ENCODE measurements at regions not wholly inside any gene's neighbourhood (a gene's known extent, or its start where the extent isn't known, plus 50 kb on each side); places are given as distances from the start of the nearest gene placed in this dataset.
A peak's percentile ranks its signal among the peaks of the same experiment; 100 is the strongest.

DNA sequence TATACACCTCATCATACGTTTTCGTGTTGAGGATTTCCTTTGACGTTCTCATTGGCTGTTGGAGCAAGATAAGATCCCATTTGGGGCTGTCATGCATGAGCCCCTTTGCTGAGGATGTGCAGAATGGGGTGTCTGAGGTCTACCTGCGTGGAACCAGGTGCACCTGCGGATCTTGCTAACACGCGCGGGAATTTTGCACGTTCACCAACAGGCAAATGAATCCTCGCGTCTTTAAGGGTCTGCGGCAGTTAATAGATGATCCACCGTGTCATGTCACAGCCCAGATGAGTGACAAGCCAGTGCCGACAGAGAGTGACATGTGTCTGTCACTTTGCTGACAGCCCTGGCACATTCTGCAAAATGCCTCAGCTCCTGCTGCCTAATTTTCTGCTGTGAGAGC is 56.3 kb upstream of the SHOX start:
- Histone ChIP-seq H3K4me1 (ENCODE audit: control insufficient read depth, insufficient read depth, low read length) (no peaks in the 10 kb centered on the region), H3K27me3 (ENCODE audit: control insufficient read depth, insufficient read depth, low read length, poor library complexity, severe bottlenecking) (no peaks in the 10 kb centered on the region), H3K4me3 (ENCODE audit: low read length) (no peak overlapping the region), H3K9me3 (ENCODE audit: control insufficient read depth, low read length) (peaks cover 4% of the 10 kb centered on the region), H3K27ac (ENCODE audit: low read depth, low read length) (no peak overlapping the region), H3K36me3 (ENCODE audit: control insufficient read depth, insufficient read depth, low read length) (no peaks in the 10 kb centered on the region), H3K9ac (ENCODE audit: extremely low read depth, low read length, poor library complexity, severe bottlenecking) (no peak overlapping the region)
- DNase-seq, result no peak
- Mint-ChIP-seq H3K27ac (no peak overlapping the region), H3K36me3 (ENCODE audit: low read depth) (no peaks in the 10 kb centered on the region), H3K4me3 (no peak overlapping the region), H3K9me3 (no peaks in the 10 kb centered on the region), H3K27me3 (ENCODE audit: insufficient read depth) (peaks cover 22% of the 10 kb centered on the region), H3K4me1 (no peaks in the 10 kb centered on the region)
- 71 to 77% methylated on average over 14 of the region's 14 CpGs for WGBS, 2 experiments (ENCODE audit: insufficient coverage in 1 of 2, insufficient read length in 1 of 2)
- TF ChIP-seq CTCF (conservative IDR thresholded peaks at IDR 0.05), result no peak

DNA sequence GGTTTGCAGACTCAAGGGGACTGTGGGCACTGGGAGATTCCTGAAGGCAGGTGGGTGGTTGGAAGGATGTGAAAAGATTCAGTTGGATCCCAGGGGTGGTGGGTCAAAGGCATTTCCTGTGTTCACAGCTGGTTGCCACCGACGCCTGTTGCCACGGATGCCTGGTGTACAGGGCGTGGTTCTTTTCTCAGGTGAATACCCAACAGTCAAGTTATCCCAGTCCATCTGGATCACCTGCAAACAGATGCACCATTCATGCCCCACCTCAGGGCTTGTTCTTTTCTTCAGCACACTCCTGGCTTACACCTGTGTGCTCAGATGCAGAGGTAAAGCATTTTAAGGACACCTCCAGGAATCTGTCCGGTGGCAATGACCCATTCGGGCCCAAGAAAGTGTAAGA is 55.8 kb upstream of the SHOX start:
- TF ChIP-seq CTCF (conservative IDR thresholded peaks at IDR 0.05), result no peak
- WGBS, 2 experiments (ENCODE audit: insufficient coverage in 1 of 2, insufficient read length in 1 of 2), result 75 to 77% methylated on average over 6 of the region's 6 CpGs
- Histone ChIP-seq H3K36me3 (ENCODE audit: control insufficient read depth, insufficient read depth, low read length) (no peaks in the 10 kb centered on the region), H3K4me3 (ENCODE audit: low read length) (no peak overlapping the region), H3K27me3 (ENCODE audit: control insufficient read depth, insufficient read depth, low read length, poor library complexity, severe bottlenecking) (no peaks in the 10 kb centered on the region), H3K9ac (ENCODE audit: extremely low read depth, low read length, poor library complexity, severe bottlenecking) (no peak overlapping the region), H3K9me3 (ENCODE audit: control insufficient read depth, low read length) (peaks cover 4% of the 10 kb centered on the region), H3K27ac (ENCODE audit: low read depth, low read length) (no peak overlapping the region), H3K4me1 (ENCODE audit: control insufficient read depth, insufficient read depth, low read length) (no peaks in the 10 kb centered on the region)
- Mint-ChIP-seq H3K4me1 (no peaks in the 10 kb centered on the region), H3K9me3 (no peaks in the 10 kb centered on the region), H3K36me3 (ENCODE audit: low read depth) (no peaks in the 10 kb centered on the region), H3K27ac (no peak overlapping the region), H3K27me3 (ENCODE audit: insufficient read depth) (peaks cover 22% of the 10 kb centered on the region), H3K4me3 (no peak overlapping the region)
- DNase-seq, result no peak

GRCh38 chrX:576904-577560 is 53.6 kb upstream of the SHOX start:
- peaks cover 27% of the 10 kb centered on the region for H3K27me3 Mint-ChIP-seq (ENCODE audit: insufficient read depth)

More at GRCh38 chrX:576904-577560, 53.6 kb upstream of the SHOX start:
- Histone ChIP-seq H3K27ac (ENCODE audit: low read depth, low read length) (no peak overlapping the region), H3K4me1 (ENCODE audit: control insufficient read depth, insufficient read depth, low read length) (no peaks in the 10 kb centered on the region), H3K36me3 (ENCODE audit: control insufficient read depth, insufficient read depth, low read length) (no peaks in the 10 kb centered on the region), H3K9ac (ENCODE audit: extremely low read depth, low read length, poor library complexity, severe bottlenecking) (no peak overlapping the region), H3K4me3 (ENCODE audit: low read length) (no peak overlapping the region), H3K27me3 (ENCODE audit: control insufficient read depth, insufficient read depth, low read length, poor library complexity, severe bottlenecking) (no peaks in the 10 kb centered on the region), H3K9me3 (ENCODE audit: control insufficient read depth, low read length) (peaks cover 4% of the 10 kb centered on the region)
- Mint-ChIP-seq H3K27ac (no peak overlapping the region), H3K9me3 (no peaks in the 10 kb centered on the region), H3K4me3 (no peak overlapping the region), H3K4me1 (no peaks in the 10 kb centered on the region), H3K36me3 (ENCODE audit: low read depth) (no peaks in the 10 kb centered on the region)
- TF ChIP-seq CTCF (conservative IDR thresholded peaks at IDR 0.05), result no peak
- WGBS, 2 experiments (ENCODE audit: insufficient coverage in 1 of 2, insufficient read length in 1 of 2), result 83 to 88% methylated on average over 4 to 7 of the region's 7 CpGs
- DNase-seq, result peak; percentile 5

All from endodermal cell (in vitro differentiated cells).